ENCODE measurements at regions not wholly inside any gene's neighbourhood (a gene's known extent, or its start where the extent isn't known, plus 50 kb on each side); places are given as distances from the start of the nearest gene placed in this dataset.

GRCh38 chr2:120867290-120868241, 131.9 kb downstream of the GLI2 start:
- no peak for DNase-seq

- no peak for DNase-seq
Observed at GRCh38 chr2:120868366-120868765, 132.7 kb downstream of the GLI2 start.

GRCh38 chr2:120869036-120869729, 133.5 kb downstream of the GLI2 start:
- no peak for DNase-seq

- DNase-seq: no peak
Observed at GRCh38 chr2:120869730-120870466, 134.2 kb downstream of the GLI2 start.

GRCh38 chr2:120870467-120870788, 134.8 kb downstream of the GLI2 start:
- no peak for DNase-seq

GRCh38 chr2:120871016-120871635, 135.5 kb downstream of the GLI2 start:
- DNase-seq: no peak

GRCh38 chr2:120871881-120872620, 136.4 kb downstream of the GLI2 start:
- DNase-seq: no peak

GRCh38 chr2:120873958-120874887, 138.6 kb downstream of the GLI2 start:
- DNase-seq: no peak

- DNase-seq: no peak
Observed at GRCh38 chr2:120874888-120875275, 139.2 kb downstream of the GLI2 start.

- DNase-seq: no peak
Observed at GRCh38 chr2:120875431-120875830, 139.8 kb downstream of the GLI2 start.

- no peak for DNase-seq
Observed at GRCh38 chr2:120876526-120877280, 141.0 kb downstream of the GLI2 start.

- no peak for DNase-seq
Observed at GRCh38 chr2:120877409-120877808, 141.7 kb downstream of the GLI2 start.

GRCh38 chr2:120878970-120879369, 143.3 kb downstream of the GLI2 start:
- DNase-seq: no peak

GRCh38 chr2:120879431-120880295, 144.0 kb downstream of the GLI2 start:
- no peak for DNase-seq

GRCh38 chr2:120880381-120880780, 144.7 kb downstream of the GLI2 start:
- DNase-seq: no peak

GRCh38 chr2:120881981-120882788, 146.5 kb downstream of the GLI2 start:
- no peak for DNase-seq

- no peak for DNase-seq
Observed at GRCh38 chr2:120883607-120884440, 148.2 kb downstream of the GLI2 start.

Data from activated CD4-positive, alpha-beta T cell treated with anti-CD3 and anti-CD28 coated beads for 1 hour (primary cell).